Putamen (tissue), 1 donor: ENCODE measurements at regions not wholly inside any gene's neighbourhood (a gene's known extent, or its start where the extent isn't known, plus 50 kb on each side); places are given as distances from the start of the nearest gene placed in this dataset.
"Not testable (repeated sequence)": the region's sequence is repeated elsewhere in the genome, so short reads cannot be mapped to it uniquely, and the experiment has no call there.

Source experiments
- DNase-seq: peaks from one replicate; pipeline ENCODE4 v3.0.0-alpha.2; 2016; ENCODE audit warnings: low spot score

DNA sequence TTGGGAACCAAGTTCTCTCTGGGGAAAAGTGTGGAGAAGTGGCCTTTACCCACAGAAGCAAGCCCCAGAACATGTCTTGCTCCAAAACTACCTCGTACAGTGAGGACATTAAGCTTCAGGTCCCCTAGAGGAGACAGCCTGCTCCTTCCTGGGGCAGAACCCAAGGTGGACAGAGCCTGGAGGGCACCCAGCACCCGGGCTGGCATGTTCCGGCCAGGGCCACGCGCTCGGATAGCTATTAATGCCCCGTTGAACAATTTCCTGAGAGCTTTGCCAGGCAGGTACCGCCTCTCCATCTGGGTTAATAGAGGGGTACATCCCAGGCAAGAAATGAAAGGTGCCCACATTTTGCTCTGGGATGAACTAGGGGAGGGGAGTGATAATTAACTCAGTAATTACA, 169.0 kb upstream of the GRK3 start:
- DNase-seq, result no peak

DNA sequence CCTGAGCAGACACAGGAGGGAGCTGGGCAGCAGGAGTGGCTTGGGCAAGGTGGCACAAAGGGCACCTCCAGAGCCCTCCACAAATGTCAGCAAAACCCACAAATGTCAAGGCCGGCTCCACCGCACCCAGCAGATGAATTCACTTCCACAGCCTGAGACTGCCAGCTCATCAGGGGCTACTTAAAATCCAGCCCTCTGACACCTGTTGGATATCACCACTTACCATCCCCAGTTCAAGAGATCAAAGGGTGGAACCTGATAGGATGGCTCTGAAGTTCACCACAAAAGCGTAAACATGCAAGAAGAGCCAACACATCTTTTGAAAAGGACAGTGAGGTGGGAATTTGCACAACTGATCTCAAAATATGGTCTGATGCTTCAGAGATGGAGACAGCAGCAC, 168.6 kb upstream of the GRK3 start:
- no peak for DNase-seq

GRCh38 chr22:25396615-25397200, 167.8 kb upstream of the GRK3 start:
- no peak for DNase-seq

DNA sequence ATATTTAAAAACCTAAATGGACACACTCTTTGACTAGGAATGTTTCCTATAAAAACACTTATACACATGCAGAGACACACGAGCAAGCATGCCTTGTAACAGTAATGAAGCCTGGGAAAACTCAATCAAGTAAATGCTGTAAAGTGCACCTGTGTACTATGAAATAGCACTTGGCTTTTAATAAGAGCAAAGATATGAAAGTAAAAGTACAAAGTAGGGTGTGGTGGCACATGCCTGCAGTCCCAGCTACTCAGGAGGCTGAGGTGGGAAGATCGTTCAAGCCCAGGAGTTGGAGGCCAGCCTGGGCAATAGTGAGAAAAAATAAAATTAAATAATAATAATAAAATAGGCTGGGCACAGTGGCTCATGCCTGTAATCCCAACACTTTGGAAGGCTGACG, 166.9 kb upstream of the GRK3 start:
- no peak for DNase-seq

DNA sequence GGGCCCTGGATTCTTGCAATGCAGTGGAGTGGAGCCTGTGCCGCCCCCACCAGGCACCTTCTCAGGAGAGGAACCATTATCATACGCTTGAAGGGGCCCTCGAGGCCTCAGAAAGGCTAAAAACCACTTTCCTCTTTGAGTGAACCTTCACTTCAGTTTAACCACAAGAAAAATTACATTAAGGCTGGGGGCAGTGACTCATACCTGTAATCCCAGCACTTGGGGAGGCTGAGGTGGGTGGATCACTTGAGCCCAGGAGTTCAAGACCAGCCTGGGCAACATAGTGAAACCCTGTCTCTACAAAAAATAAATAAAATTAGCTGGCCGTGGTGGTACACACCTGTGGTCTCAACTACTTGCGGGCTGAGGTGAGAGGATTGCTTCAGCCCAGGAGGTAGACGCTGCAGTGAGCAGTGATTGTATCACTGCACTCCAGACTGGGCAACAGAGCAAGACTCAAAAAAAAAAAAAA, 165.8 kb upstream of the GRK3 start:
- not testable (repeated sequence) for DNase-seq

- DNase-seq, result no peak
Measured at GRCh38 chr22:25399649-25400151, 164.8 kb upstream of the GRK3 start.

DNA sequence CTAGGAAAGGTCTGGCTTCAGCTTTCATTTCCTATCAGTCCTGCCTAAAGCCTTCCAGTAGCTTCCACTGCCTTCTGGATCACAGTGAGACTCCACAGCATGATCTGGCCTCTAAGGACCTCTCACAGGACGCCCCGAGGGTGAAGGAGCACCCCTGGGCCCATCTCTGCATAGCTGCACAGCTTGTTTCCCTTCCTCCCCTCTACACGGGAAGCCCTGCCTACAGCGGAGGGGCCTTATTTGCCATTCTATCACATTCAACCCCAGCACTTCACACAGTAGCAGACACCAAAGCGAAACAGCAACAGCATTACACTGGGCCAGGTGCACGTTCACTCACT, 162.3 kb upstream of the GRK3 start:
- DNase-seq, result no peak

- DNase-seq, result no peak
Measured at GRCh38 chr22:25402501-25403283, 161.8 kb upstream of the GRK3 start.

DNA sequence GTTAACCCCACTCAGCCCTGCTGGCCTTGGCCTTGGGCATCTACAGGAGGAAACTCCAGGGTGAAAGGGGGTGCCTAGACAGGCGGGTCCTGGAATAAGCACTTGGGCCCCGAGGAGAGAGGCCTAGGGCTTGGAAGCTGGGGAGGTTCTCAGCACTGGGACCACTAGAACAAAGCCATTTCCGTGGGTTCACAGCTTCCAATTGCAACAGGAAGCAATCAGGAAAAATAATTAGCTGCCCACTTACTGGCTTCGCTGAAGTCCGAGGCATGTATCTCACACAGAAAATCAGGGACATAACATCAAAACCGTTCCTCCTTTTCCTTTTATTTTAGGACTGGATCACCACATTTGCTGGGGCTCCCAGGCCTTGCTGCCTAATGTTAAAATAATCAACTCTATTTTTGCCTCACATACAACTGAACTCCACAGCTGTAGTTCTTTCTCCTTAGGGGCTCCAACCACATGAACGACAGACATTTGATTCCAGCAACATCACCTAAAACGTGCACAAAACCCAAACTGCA, 161.1 kb upstream of the GRK3 start:
- no peak for DNase-seq

DNA sequence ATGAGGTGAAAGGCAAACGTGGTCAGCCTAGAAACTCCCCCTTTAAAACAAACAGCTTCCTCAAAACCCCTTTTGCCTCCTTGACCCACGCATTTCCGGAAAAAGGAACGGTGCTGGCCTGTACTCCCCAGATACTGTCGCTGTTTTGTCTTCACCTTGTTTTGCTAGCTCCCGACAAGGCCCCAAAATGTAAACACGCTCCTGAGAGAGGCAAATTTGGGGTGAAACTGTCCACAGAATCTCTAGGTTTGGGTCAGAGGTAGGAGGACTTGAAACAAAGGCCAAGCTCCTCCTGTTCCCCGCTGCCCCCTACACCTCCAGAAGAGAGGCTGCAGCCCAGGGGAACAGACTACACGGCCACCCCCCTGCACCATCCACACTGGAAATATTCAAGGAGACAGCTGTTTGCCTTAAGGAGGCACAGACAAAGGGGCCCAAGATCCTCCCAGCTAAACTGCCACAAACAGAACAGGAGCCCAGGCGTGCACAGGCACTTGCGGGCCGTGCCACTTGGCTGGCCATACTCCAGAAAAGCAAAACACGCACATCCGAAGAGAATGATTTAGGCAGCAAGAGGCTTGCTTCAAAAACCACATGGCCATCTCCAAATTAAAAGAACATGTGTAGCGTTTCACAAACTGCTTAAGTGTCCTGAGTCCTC, 160.5 kb upstream of the GRK3 start:
- no peak for DNase-seq

GRCh38 chr22:25404556-25404927, 159.9 kb upstream of the GRK3 start:
- DNase-seq, result no peak

DNA sequence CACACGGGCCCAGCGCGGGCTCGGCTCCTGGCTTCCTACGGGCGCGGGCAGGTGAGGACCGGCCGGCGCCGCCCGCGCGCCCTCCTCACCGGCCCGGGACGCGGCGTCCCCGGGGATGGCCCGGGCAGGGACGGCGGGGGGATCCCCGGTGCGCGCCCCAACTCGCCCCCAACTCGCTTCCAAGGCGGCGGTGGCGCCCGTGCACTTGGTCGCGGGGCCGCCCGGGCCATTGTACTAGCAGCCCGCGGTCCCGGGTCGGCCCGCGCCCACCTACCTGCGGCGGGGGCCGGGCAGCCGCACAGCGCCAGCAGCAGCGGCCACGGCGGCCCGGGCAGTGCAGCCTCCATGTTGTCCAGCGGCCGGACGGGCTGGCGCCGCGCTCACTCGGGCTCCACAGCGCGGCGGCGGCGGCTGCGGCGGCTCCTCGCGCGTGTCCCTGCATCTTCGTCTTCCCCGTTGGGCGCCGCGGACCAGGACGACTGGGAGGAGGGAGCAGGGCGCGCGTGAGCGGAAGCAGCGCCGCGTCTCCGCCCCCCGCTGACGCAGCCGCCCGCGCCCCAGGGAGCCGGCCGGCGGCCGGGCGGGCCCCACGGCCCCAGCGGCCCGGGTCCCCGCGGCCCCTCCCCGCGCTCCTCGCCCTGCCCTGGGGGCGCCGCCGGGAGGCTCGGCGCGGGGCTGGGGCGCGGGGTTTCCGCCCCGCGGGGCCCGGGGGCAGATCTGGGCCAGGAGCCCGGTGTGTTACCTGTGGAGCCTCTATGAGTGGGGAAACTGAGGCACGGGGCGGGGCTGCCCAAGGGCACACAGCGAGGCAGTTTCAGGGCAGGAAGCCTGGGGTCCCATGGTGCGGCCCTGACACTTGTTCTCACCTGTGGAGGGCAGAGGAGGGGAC, 159.3 kb upstream of the GRK3 start:
- DNase-seq, result peak; percentile 65

- DNase-seq, result no peak
Measured at GRCh38 chr22:25405841-25406509, 158.5 kb upstream of the GRK3 start.

GRCh38 chr22:25406510-25407210, 157.8 kb upstream of the GRK3 start:
- no peak for DNase-seq

DNA sequence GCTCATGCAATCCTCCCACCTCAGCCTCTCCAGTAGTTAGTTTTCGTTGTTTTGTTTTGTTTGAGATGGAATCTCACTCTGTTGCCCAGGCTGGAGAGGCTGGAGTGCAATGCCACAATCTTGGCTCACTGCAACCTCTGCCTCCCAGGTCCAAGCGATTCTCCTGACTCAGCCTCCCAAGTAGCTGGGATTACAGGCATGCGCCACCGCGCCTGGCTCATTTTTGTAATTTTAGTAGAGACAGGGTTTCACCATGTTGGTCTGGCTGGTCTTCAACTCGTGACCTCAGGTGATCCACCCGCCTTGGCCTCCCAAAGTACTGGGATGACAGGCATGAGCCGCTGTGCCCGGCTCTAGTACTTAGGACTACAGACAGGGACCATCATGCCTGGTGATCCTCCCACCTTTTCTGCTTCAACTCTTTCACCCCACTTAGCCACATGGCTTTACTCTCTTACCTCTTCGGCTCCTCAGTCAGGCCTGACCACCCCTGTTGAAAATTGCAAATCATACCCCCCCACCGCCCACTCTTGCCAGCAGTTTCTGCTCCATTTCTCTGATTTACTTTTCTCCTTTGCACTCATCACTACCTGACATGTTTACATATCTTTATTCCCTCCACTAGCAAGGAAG, 157.1 kb upstream of the GRK3 start:
- no peak for DNase-seq

DNA sequence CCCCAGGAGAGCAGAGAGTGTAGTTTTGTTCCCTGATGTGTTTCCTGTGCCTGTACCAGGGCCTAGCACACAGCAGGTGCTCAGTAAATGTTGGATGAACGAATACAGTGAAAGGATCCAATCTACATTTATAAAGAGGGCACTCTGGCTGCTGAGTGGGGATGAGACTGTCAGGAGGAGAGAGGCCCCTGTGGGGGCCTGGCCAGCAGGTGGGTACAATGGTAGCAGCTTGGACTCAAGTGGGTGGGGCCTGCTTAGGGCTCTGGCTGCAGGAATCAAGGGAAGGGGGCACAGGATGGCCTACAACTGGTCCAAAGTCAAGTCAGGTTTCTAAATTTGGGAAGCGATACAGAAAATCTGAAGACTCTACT, 156.6 kb upstream of the GRK3 start:
- no peak for DNase-seq

- no peak for DNase-seq
Measured at GRCh38 chr22:25409240-25409639, 155.2 kb upstream of the GRK3 start.

- no peak for DNase-seq
Measured at GRCh38 chr22:25410849-25411248, 153.6 kb upstream of the GRK3 start.

GRCh38 chr22:25413620-25414019, 150.9 kb upstream of the GRK3 start:
- DNase-seq, result no peak

GRCh38 chr22:25415731-25416130, 148.7 kb upstream of the GRK3 start:
- not testable (repeated sequence) for DNase-seq
